DOHH2 (cell line): ENCODE measurements at regions not wholly inside any gene's neighbourhood (a gene's known extent, or its start where the extent isn't known, plus 50 kb on each side); places are given as distances from the start of the nearest gene placed in this dataset.
"Not testable (repeated sequence)": the region's sequence is repeated elsewhere in the genome, so short reads cannot be mapped to it uniquely, and the experiment has no call there.

Experiments used
- H3F3A ChIP-seq: fragments of 200-600 bp; sonication (generic), shearing (Covaris generic); 2 replicates; pipeline ENCODE4 v1.6.0; 2016; ENCODE audit warnings: antibody characterized with exemption, mild to moderate bottlenecking; ENCODE audit not compliant: control insufficient read depth, insufficient read depth
- H3K27ac ChIP-seq: fragments of 200-600 bp; sonication (generic); 2 replicates; pipeline ENCODE4 v1.5.1; 2014; ENCODE audit warnings: low read depth, mild to moderate bottlenecking, low read length, moderate library complexity
- H3K27me3 ChIP-seq: fragments of 200-600 bp; sonication (generic); 2 replicates; pipeline ENCODE4 v1.6.1; 2014; ENCODE audit warnings: mild to moderate bottlenecking, low read length, mixed read lengths; ENCODE audit not compliant: control insufficient read depth
- H3K36me3 ChIP-seq: fragments of 200-600 bp; sonication (generic); 2 replicates; pipeline ENCODE4 v1.6.1; 2014; ENCODE audit warnings: mild to moderate bottlenecking, low read length, moderate library complexity, mixed read lengths; ENCODE audit not compliant: control insufficient read depth
- H3K4me1 ChIP-seq: fragments of 200-600 bp; sonication (generic); 2 replicates; pipeline ENCODE4 v1.6.1; 2014; ENCODE audit warnings: mild to moderate bottlenecking, low read length, mixed read lengths; ENCODE audit not compliant: control insufficient read depth
- H3K4me2 ChIP-seq: fragments of 200-600 bp; sonication (generic); 2 replicates; pipeline ENCODE4 v1.6.0; 2014; ENCODE audit warnings: mild to moderate bottlenecking, low read length, moderate library complexity
- H3K4me3 ChIP-seq: fragments of 200-600 bp; sonication (generic); 2 replicates; pipeline ENCODE4 v1.5.1; 2014; ENCODE audit warnings: mild to moderate bottlenecking, low read length, mixed read lengths
- H3K79me2 ChIP-seq: fragments of 200-600 bp; sonication (generic); 2 replicates; pipeline ENCODE4 v1.6.1; 2014; ENCODE audit warnings: mild to moderate bottlenecking, low read length, mixed read lengths; ENCODE audit not compliant: control insufficient read depth
- H3K9me2 ChIP-seq: fragments of 200-600 bp; sonication (generic); replicated peaks from 2 replicates; pipeline ENCODE4 v1.6.1; 2014; ENCODE audit warnings: mild to moderate bottlenecking, low read length, mixed read lengths; ENCODE audit not compliant: control insufficient read depth
- H3K9me3 ChIP-seq: fragments of 200-600 bp; sonication (generic); 2 replicates; pipeline ENCODE4 v1.6.1; 2014; ENCODE audit warnings: antibody characterized with exemption, low read length, mixed read lengths; ENCODE audit not compliant: control insufficient read depth, insufficient read depth
- H4K20me1 ChIP-seq: fragments of 200-600 bp; sonication (generic); 2 replicates; pipeline ENCODE4 v1.6.0; 2014; ENCODE audit warnings: low read depth, mild to moderate bottlenecking, antibody characterized with exemption, low read length, moderate library complexity; ENCODE audit not compliant: control insufficient read depth, insufficient read depth
- CTCF ChIP-seq: fragments of 200-600 bp; sonication (generic); IDR thresholded peaks from one replicate; pipeline ENCODE4 v1.5.1; 2014; ENCODE audit warnings: antibody characterized with exemption, mild to moderate bottlenecking, low read depth, low read length; ENCODE audit not compliant: poor library complexity, severe bottlenecking
- EZH2phosphoT487 ChIP-seq: fragments of 200-600 bp; sonication (generic); IDR thresholded peaks from 2 replicates; pipeline ENCODE4 v1.6.1; 2017; ENCODE audit warnings: borderline replicate concordance, mild to moderate bottlenecking, antibody characterized with exemption, low read length, moderate library complexity, mixed read lengths

GRCh38 chr5:60455589-60455988, 244.4 kb downstream of the DEPDC1B start:
- H3K4me1 ChIP-seq, result no peaks in the 10 kb centered on the region
- no peak overlapping the region for H3K4me3 ChIP-seq

GRCh38 chr5:60454277-60454676, 245.7 kb downstream of the DEPDC1B start:
- not testable (repeated sequence) for H3K36me3 ChIP-seq, H3K4me3 ChIP-seq, H3F3A ChIP-seq, H3K27ac ChIP-seq, H4K20me1 ChIP-seq, H3K9me2 ChIP-seq, H3K27me3 ChIP-seq, H3K4me2 ChIP-seq, H3K79me2 ChIP-seq, H3K4me1 ChIP-seq, H3K9me3 ChIP-seq

More at GRCh38 chr5:60455589-60455988, 244.4 kb downstream of the DEPDC1B start:
- no peaks in the 10 kb centered on the region for H3K9me3 ChIP-seq
- H3K27me3 ChIP-seq, result no peaks in the 10 kb centered on the region
- no peak overlapping the region for H3K4me2 ChIP-seq
- TF ChIP-seq EZH2phosphoT487 (no peak), CTCF (no peak)
- H3F3A ChIP-seq, result no peaks in the 10 kb centered on the region
- H3K36me3 ChIP-seq, result no peaks in the 10 kb centered on the region
- no peaks in the 10 kb centered on the region for H3K79me2 ChIP-seq
- no peaks in the 10 kb centered on the region for H3K9me2 ChIP-seq
- no peaks in the 10 kb centered on the region for H4K20me1 ChIP-seq
- H3K27ac ChIP-seq, result no peak overlapping the region

- H3K79me2 ChIP-seq, result no peaks in the 10 kb centered on the region
- no peaks in the 10 kb centered on the region for H3K9me2 ChIP-seq
- no peaks in the 10 kb centered on the region for H3K4me1 ChIP-seq
- no peaks in the 10 kb centered on the region for H3K27me3 ChIP-seq
- no peak overlapping the region for H3K4me2 ChIP-seq
- no peak overlapping the region for H3K4me3 ChIP-seq
- no peaks in the 10 kb centered on the region for H4K20me1 ChIP-seq
- no peak overlapping the region for H3K27ac ChIP-seq
- no peaks in the 10 kb centered on the region for H3F3A ChIP-seq
- no peak for TF ChIP-seq EZH2phosphoT487
- TF ChIP-seq CTCF, result no peak
- no peaks in the 10 kb centered on the region for H3K9me3 ChIP-seq
- H3K36me3 ChIP-seq, result no peaks in the 10 kb centered on the region
Measured at GRCh38 chr5:60453186-60453976, 246.6 kb downstream of the DEPDC1B start.

GRCh38 chr5:60448600-60448999, 251.4 kb downstream of the DEPDC1B start:
- Histone ChIP-seq H3K27me3 (no peaks in the 10 kb centered on the region), H3K9me3 (no peaks in the 10 kb centered on the region), H3F3A (no peaks in the 10 kb centered on the region), H3K4me3 (no peak overlapping the region), H3K9me2 (no peaks in the 10 kb centered on the region), H3K27ac (no peak overlapping the region), H3K79me2 (no peaks in the 10 kb centered on the region), H3K36me3 (no peaks in the 10 kb centered on the region), H3K4me2 (no peak overlapping the region), H4K20me1 (no peaks in the 10 kb centered on the region), H3K4me1 (no peaks in the 10 kb centered on the region)
- TF ChIP-seq EZH2phosphoT487, result no peak
- TF ChIP-seq CTCF, result no peak
